HCT116 (cell line): ENCODE measurements at regions not wholly inside any gene's neighbourhood (a gene's known extent, or its start where the extent isn't known, plus 50 kb on each side); places are given as distances from the start of the nearest gene placed in this dataset.

Source experiments
- POLR2A ChIP-seq: IDR thresholded peaks from 2 replicates; pipeline ENCODE4 v1.7.0; 2011; ENCODE audit warnings: borderline replicate concordance; ENCODE audit not compliant: insufficient read depth, insufficient read length; ENCODE audit errors: extremely low read depth
- YY1 ChIP-seq: IDR thresholded peaks from 2 replicates; pipeline ENCODE4 v1.6.1; 2011; ENCODE audit warnings: low read length, low read depth, moderate library complexity, mild to moderate bottlenecking; ENCODE audit not compliant: insufficient replicate concordance; ENCODE audit errors: extremely low read depth

- TF ChIP-seq POLR2A (no peak), YY1 (no peak)
Measured at GRCh38 chr11:42870480-42870879, 441.3 kb upstream of the API5 start.
